H9 (cell line): ENCODE measurements at regions not wholly inside any gene's neighbourhood (a gene's known extent, or its start where the extent isn't known, plus 50 kb on each side); places are given as distances from the start of the nearest gene placed in this dataset.

Experiments
- DNase-seq: peaks from one replicate; pipeline ENCODE4 v3.0.0-alpha.2; 2017
- H2AFZ ChIP-seq: one replicate; pipeline ENCODE4 v1.6.1; 2013; ENCODE audit warnings: mild to moderate bottlenecking, low read length, control low read depth, moderate library complexity
- H2AK5ac ChIP-seq: 2 replicates; pipeline ENCODE4 v1.6.1; 2013; ENCODE audit warnings: low read length, control low read depth, mixed read lengths; ENCODE audit not compliant: insufficient read length
- H2BK120ac ChIP-seq: one replicate; pipeline ENCODE4 v1.6.1; 2013; ENCODE audit warnings: low read depth, mild to moderate bottlenecking, low read length, control low read depth, inconsistent platforms; ENCODE audit not compliant: poor library complexity, severe bottlenecking
- H2BK12ac ChIP-seq: 2 replicates; pipeline ENCODE4 v1.6.1; 2013; ENCODE audit warnings: low read length, control low read depth, mixed read lengths, low read depth; ENCODE audit not compliant: insufficient read length
- H2BK15ac ChIP-seq: 2 replicates; pipeline ENCODE4 v1.6.1; 2013; ENCODE audit warnings: low read depth, low read length, control low read depth
- H2BK20ac ChIP-seq: one replicate; pipeline ENCODE4 v1.6.1; 2013; ENCODE audit warnings: low read depth, mild to moderate bottlenecking, low read length, control low read depth, inconsistent platforms; ENCODE audit not compliant: poor library complexity, severe bottlenecking
- H2BK5ac ChIP-seq: 2 replicates; pipeline ENCODE4 v1.6.1; 2013; ENCODE audit warnings: low read length, control low read depth, mixed read lengths; ENCODE audit not compliant: insufficient read length
- H3K14ac ChIP-seq: 2 replicates; pipeline ENCODE4 v1.6.1; 2013; ENCODE audit warnings: low read length, control low read depth; ENCODE audit not compliant: insufficient read depth
- H3K18ac ChIP-seq: 2 replicates; pipeline ENCODE4 v1.6.1; 2013; ENCODE audit warnings: low read depth, mild to moderate bottlenecking, mixed read lengths, low read length, control low read depth; ENCODE audit not compliant: insufficient read length
- H3K23ac ChIP-seq: 2 replicates; pipeline ENCODE4 v1.6.1; 2013; ENCODE audit warnings: low read length, control low read depth, mixed read lengths, low read depth; ENCODE audit not compliant: insufficient read length
- H3K23me2 ChIP-seq: 2 replicates; pipeline ENCODE4 v1.6.1; 2013; ENCODE audit warnings: low read depth, mild to moderate bottlenecking, mixed read lengths, low read length, control low read depth; ENCODE audit not compliant: insufficient read length, poor library complexity, severe bottlenecking
- H3K27ac ChIP-seq: 2 replicates; pipeline ENCODE4 v1.5.1; 2013; ENCODE audit warnings: low read length, control low read depth, mixed read lengths, low read depth; ENCODE audit not compliant: insufficient read length
- H3K27me3 ChIP-seq: 2 replicates; pipeline ENCODE4 v1.6.1; 2013; ENCODE audit warnings: low read length, control low read depth, inconsistent platforms; ENCODE audit not compliant: insufficient read depth
- H3K4ac ChIP-seq: 2 replicates; pipeline ENCODE4 v1.6.1; 2013; ENCODE audit warnings: low read depth, mild to moderate bottlenecking, control low read depth, inconsistent platforms, low read length, moderate library complexity
- H3K4me1 ChIP-seq: 2 replicates; pipeline ENCODE4 v1.6.1; 2013; ENCODE audit warnings: low read length, control low read depth, inconsistent platforms; ENCODE audit not compliant: insufficient read depth
- H3K4me2 ChIP-seq: 2 replicates; pipeline ENCODE4 v1.6.1; 2013; ENCODE audit warnings: low read length, control low read depth, mixed read lengths; ENCODE audit not compliant: insufficient read length, insufficient read depth
- H3K56ac ChIP-seq: 2 replicates; pipeline ENCODE4 v1.6.1; 2013; ENCODE audit warnings: low read depth, mild to moderate bottlenecking, mixed read lengths, low read length, control low read depth; ENCODE audit not compliant: insufficient read length
- H3K79me1 ChIP-seq: 2 replicates; pipeline ENCODE4 v1.6.1; 2013; ENCODE audit warnings: low read depth, mild to moderate bottlenecking, moderate library complexity, low read length, control low read depth, inconsistent platforms; ENCODE audit not compliant: insufficient read depth, poor library complexity, severe bottlenecking
- H3K79me2 ChIP-seq: 2 replicates; pipeline ENCODE4 v1.6.1; 2013; ENCODE audit warnings: low read length, control low read depth, inconsistent platforms; ENCODE audit not compliant: insufficient read depth
- H3K9ac ChIP-seq: 2 replicates; pipeline ENCODE4 v1.6.1; 2013; ENCODE audit warnings: low read length, control low read depth, mixed read lengths; ENCODE audit not compliant: insufficient read length; ENCODE audit errors: extremely low read depth
- H3K9me3 ChIP-seq: one replicate; pipeline ENCODE4 v1.6.1; 2013; ENCODE audit warnings: low read depth, low read length, inconsistent platforms; ENCODE audit not compliant: control insufficient read depth
- H3T11ph ChIP-seq: one replicate; pipeline ENCODE4 v1.6.1; 2013; ENCODE audit warnings: mild to moderate bottlenecking, low read length, control low read depth, inconsistent platforms
- H4K20me1 ChIP-seq: one replicate; pipeline ENCODE4 v1.6.1; 2013; ENCODE audit not compliant: control insufficient read depth, insufficient read length, insufficient read depth
- H4K5ac ChIP-seq: 2 replicates; pipeline ENCODE4 v1.6.1; 2013; ENCODE audit warnings: low read depth, mild to moderate bottlenecking, mixed read lengths, low read length, control low read depth; ENCODE audit not compliant: insufficient read length
- H4K8ac ChIP-seq: replicated peaks from 2 replicates; pipeline ENCODE4 v1.6.1; 2013; ENCODE audit warnings: low read length, control low read depth, mixed read lengths, low read depth; ENCODE audit not compliant: insufficient read length
- H4K91ac ChIP-seq: 2 replicates; pipeline ENCODE4 v1.6.1; 2013; ENCODE audit warnings: low read depth, mild to moderate bottlenecking, moderate library complexity, mixed read lengths, low read length, control low read depth; ENCODE audit not compliant: insufficient read length
- H3K27ac Mint-ChIP-seq, 3 experiments: 2 replicates in 2 of 3; 3 replicates in 1 of 3; pipeline ENCODE4 v1.8.0; 2020 to 2021; ENCODE audit warnings: mixed read lengths in 3 of 3, mild to moderate bottlenecking in 1 of 3, moderate library complexity in 1 of 3
- H3K27me3 Mint-ChIP-seq: 2 replicates; pipeline ENCODE4 v1.8.0; 2021; ENCODE audit warnings: low read depth, mild to moderate bottlenecking, moderate library complexity, mixed read lengths
- H3K36me3 Mint-ChIP-seq, 3 experiments: 2 replicates in 2 of 3; 3 replicates in 1 of 3; pipeline ENCODE4 v1.8.0; 2020 to 2021; ENCODE audit warnings: low read depth in 3 of 3, mixed read lengths in 3 of 3; ENCODE audit not compliant: insufficient read depth in 1 of 3
- H3K4me1 Mint-ChIP-seq, 2 experiments: 2 replicates each; pipeline ENCODE4 v1.8.0; 2020; ENCODE audit warnings: mixed read lengths in 2 of 2
- H3K4me3 Mint-ChIP-seq, 2 experiments: 2 replicates in 1 of 2; 3 replicates in 1 of 2; pipeline ENCODE4 v1.8.0; 2020 to 2021; ENCODE audit warnings: mild to moderate bottlenecking in 2 of 2, mixed read lengths in 2 of 2, moderate library complexity in 1 of 2
- H3K9me3 Mint-ChIP-seq, 2 experiments: 2 replicates in 1 of 2; 3 replicates in 1 of 2; pipeline ENCODE4 v1.8.0; 2020; ENCODE audit warnings: mild to moderate bottlenecking in 2 of 2, mixed read lengths in 2 of 2, moderate library complexity in 1 of 2
- WGBS: extraction: QIAGEN DNeasy Blood & Tissue Kit; methylation state at CpG from one replicate; pipeline ENCODE4 v1.1.7; 2013; ENCODE audit warnings: missing lambda C conversion rate, low lambda C conversion rate, mixed read lengths; ENCODE audit not compliant: insufficient read length; ENCODE audit errors: extremely low coverage; 5-methylcytosine and 5-hydroxymethylcytosine counted together
- TF ChIP-seq, protein P1 (sequence below): fragments of 200-600 bp; sonication (generic); conservative IDR thresholded peaks from 3 replicates; pipeline ENCODE4 v1.8.0; 2021; ENCODE audit warnings: antibody characterized with exemption, mild to moderate bottlenecking

- Histone ChIP-seq H3T11ph (no peak overlapping the region), H2BK15ac (no peak overlapping the region), H3K4me2 (no peak overlapping the region), H4K91ac (no peak overlapping the region), H3K23me2 (no peaks in the 10 kb centered on the region), H3K18ac (no peak overlapping the region), H2BK12ac (no peak overlapping the region), H2BK120ac (no peak overlapping the region), H4K5ac (no peak overlapping the region), H2BK5ac (no peak overlapping the region), H2BK20ac (no peak overlapping the region), H4K20me1 (no peaks in the 10 kb centered on the region), H3K27me3 (no peaks in the 10 kb centered on the region), H3K14ac (no peak overlapping the region), H3K9me3 (no peaks in the 10 kb centered on the region), H2AK5ac (no peak overlapping the region), H4K8ac (no peak overlapping the region), H3K4ac (no peak overlapping the region), H3K79me2 (no peaks in the 10 kb centered on the region), H3K56ac (no peak overlapping the region), H2AFZ (no peak overlapping the region), H3K79me1 (no peaks in the 10 kb centered on the region), H3K27ac (no peak overlapping the region), H3K9ac (no peak overlapping the region), H3K23ac (no peak overlapping the region), H3K4me1 (no peaks in the 10 kb centered on the region)
- Mint-ChIP-seq H3K4me3 (no peak overlapping the region), H3K27me3 (peaks cover 4% of the 10 kb centered on the region), H3K36me3 (no peaks in the 10 kb centered on the region; a peak in 1 of 7 replicates), H3K4me1 (peaks cover 5 to 10% of the 10 kb centered on the region in 2 experiments), H3K27ac (no peak overlapping the region), H3K9me3 (no peaks in the 10 kb centered on the region)
- DNase-seq: no peak
- no CpG with 5 or more reads among the region's 8 CpGs for WGBS
- TF ChIP-seq, protein P1, sequence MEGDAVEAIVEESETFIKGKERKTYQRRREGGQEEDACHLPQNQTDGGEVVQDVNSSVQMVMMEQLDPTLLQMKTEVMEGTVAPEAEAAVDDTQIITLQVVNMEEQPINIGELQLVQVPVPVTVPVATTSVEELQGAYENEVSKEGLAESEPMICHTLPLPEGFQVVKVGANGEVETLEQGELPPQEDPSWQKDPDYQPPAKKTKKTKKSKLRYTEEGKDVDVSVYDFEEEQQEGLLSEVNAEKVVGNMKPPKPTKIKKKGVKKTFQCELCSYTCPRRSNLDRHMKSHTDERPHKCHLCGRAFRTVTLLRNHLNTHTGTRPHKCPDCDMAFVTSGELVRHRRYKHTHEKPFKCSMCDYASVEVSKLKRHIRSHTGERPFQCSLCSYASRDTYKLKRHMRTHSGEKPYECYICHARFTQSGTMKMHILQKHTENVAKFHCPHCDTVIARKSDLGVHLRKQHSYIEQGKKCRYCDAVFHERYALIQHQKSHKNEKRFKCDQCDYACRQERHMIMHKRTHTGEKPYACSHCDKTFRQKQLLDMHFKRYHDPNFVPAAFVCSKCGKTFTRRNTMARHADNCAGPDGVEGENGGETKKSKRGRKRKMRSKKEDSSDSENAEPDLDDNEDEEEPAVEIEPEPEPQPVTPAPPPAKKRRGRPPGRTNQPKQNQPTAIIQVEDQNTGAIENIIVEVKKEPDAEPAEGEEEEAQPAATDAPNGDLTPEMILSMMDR: no peak
These were observed 183.5 kb upstream of the HS6ST1 start for GRCh38 chr2:128502200-128502599.
